Non-pigmented ciliary epithelial cell (primary cell): ENCODE measurements at regions not wholly inside any gene's neighbourhood (a gene's known extent, or its start where the extent isn't known, plus 50 kb on each side); places are given as distances from the start of the nearest gene placed in this dataset.

Experiments used
- DNase-seq: peaks from one replicate; pipeline ENCODE4 v3.0.0-alpha.2; 2010; ENCODE audit warnings: low read depth

DNA sequence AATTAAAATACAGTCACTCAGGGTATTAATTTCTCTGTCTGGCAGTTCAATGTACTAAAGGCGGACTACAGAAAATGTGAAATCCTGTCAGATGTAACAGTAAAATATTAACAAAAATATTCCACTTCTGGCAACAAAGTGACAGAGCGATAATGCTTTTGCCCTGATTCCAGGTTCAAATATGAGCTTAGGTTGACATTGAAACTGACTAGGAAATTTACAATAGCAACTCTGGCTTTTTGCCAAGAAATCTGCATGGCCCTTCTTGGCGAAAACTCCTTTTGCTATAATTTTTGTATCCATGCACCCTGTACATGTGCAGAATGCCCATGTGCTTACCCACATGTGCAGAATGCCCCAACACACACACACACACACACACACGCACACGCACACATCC, 552.2 kb downstream of the MDFIC start:
- DNase-seq: no peak

DNA sequence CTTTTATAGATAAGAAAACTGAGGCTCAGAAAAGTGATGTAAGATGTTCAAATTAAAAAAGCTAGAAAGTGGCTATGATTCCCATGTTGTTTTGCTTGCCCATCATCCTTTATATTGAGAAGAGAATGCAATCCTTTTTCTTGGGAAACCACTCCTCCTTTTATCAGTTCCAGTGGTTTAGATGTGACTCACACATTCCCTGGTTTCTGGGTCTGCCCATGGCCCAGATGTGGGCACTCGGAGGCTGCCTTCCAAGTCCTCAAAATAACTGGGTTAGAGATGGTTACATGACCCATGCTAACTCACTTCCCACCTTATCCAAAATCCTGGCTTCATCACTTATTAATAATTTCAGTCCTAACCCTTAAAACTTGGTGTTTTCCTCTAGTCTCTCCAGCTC, 550.0 kb downstream of the MDFIC start:
- no peak for DNase-seq

DNA sequence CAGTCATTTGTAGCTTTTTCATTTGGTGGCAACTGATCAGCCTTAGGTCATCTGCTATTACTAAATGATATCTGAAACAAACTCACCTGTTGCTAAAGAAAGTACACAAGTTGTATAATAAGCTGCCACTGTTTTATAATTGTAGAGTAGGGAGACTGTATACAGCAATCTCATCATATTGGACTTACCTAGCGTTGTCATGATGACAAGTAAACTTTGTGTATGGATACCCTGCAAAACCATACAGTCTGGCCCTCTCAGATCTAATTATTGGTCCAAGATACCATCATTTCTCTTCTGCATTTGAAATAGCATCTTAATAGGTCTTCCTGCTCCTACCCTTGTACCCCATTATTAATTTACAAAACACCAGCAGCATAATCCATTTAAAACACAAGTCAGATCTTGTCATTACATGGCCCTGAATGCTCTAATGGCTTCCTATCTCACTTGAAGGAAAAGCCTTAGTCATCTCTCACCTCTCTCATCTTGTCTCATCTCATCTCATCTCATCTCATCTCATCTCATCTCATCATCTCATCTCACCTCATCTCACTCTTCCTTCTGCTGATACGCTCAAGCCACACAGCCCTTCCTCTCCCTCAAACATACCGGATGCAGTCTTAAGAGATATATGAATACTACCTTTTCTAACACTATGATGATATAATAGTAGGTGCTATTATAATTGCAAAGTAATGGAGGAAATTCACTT, 540.6 kb downstream of the MDFIC start:
- no peak for DNase-seq

DNA sequence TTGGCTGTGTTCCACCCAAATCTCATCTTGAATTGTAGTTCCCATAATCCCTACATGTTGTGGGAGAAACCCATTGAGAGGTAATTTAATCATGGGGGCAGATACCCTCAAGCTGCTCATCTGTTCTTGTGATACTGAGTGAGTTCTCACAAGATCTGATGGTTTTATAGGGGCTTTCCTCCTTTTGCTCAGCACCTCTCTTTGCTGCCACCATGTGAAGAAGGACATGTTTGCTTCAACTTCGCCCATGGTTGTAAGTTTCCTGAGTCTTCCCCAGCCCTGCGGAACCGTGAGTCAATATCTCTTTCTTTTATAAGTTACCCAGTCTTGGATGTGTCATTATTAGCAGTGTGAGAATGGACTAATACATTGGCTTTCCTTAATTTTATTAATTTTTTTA, 527.8 kb downstream of the MDFIC start:
- no peak for DNase-seq

- no peak for DNase-seq
These were observed 525.6 kb downstream of the MDFIC start for GRCh38 chr7:115447495-115447894.

DNA sequence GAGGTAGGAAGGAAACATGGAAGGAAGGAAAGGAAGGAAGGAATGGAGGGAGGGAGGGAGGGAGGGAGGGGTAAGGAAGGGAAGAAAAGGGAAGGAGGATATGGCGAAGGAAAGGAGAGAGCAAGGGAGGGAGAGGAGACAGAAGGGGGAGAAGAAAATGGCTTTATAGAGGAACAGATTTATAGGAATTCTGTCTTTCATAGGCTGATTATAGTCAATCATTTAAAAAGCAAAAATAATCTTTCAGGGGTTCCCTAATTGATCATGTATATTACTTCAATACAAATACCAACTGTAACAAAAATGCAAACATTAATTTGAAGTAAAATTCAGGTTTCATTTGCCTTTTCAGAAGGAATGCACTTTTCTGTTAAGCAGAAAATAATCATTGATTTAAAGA, 519.1 kb downstream of the MDFIC start:
- DNase-seq: no peak

DNA sequence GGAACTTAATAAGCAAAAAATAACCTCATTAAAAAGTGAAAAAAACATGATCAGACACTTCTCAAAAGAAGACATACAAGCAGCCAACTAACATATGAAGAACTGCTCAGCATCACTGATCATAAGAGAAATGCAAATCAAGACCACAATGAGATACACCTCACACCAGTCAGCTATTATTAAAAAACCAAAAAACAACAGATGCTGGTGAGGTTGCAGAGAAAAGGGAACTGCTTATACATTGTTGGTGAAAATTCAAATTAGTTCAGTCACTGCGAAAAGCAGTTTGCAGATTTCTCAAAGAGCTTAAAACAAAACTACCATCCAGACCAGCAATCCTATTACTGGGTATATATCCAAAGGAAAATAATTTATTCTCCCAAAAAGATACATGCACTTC, 513.3 kb downstream of the MDFIC start:
- DNase-seq: no peak

DNA sequence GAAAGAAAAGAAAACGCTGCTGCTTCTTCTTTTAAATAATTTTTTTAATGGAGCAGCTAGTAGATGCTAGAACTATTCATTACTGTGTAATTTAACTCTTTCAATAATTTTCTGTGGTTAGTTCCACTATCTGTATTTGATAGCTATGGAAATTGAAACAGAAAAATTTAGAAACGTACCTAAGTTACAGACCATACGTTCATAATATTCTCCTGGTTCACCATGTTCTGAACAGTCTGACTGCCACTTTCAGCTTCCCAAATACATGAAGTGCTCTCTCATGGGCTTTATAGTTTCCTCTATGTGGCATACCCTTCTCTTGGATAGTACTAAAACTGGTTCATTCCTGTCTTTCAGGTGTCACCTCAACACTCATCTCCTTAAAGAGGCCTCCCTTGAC, 508.0 kb downstream of the MDFIC start:
- DNase-seq: no peak

GRCh38 chr7:115417662-115418061, 495.8 kb downstream of the MDFIC start:
- no peak for DNase-seq

DNA sequence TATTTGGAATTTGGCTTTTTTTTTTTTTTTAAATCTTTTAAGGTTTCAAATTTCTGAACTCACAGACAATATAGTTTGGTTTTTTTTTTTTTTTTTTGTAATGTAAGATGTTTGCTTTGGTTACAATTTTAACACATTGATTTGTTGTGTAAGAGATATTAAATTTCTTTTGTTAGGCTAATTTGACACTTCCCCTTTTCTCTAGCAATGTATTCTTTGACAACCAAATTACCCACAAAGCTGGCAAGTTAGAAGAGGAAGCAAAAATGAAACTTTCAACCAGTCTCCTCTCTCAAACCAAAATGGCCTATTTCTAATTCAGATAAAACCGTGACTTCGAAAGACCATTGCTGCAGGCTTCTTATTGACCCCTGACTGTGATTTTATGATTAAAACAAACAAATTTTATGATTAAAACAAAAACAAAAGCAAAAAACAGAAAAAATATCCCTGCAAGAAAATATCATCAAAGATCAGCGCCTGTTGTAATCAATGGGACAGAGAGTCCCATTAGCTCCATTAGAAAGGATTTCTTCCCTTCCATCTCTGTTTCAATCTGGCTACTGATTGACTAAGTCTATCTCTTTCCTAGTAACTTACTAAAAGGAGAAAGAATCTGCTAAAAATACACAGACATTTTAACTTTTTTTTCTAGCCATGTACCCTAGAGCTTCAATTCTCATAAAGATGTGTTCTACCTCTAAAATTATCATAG, 489.2 kb downstream of the MDFIC start:
- DNase-seq: no peak

- DNase-seq: no peak
These were observed 488.5 kb downstream of the MDFIC start for GRCh38 chr7:115410434-115410820.

DNA sequence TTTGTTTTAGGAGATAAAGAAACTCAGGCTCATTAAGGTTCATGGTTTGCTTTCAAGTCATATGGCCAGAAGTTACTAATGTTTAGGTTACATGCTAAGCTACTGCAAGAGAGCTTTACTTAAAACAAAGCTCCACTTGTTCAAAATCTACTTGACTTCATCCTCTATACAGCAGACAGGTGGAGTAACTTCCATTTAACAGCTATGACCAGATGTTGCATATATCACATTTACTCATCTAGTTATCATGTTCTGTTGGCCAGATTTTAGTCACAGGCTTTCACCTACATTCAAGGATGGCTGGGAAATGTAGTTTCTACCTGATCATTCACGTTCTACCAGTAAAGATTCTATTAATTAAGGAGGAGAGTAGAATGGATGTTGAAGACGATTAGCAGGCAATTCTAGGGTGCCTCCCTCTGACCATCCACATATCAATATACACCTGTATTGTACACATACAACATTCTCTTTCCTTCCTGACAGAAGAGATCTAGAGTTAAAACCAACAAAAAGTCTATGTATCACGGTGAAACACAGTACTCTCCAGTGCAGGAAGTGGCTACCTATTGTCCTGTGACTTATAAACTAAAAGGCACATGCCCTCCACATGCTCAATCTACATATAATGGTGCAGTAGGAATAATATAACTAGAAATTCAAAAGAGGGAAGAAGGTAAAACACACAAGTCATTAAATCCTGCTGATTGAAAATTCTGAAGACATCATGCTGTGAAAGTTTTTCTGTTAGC, 488.0 kb downstream of the MDFIC start:
- DNase-seq: no peak

GRCh38 chr7:115406219-115406618, 484.3 kb downstream of the MDFIC start:
- no peak for DNase-seq

DNA sequence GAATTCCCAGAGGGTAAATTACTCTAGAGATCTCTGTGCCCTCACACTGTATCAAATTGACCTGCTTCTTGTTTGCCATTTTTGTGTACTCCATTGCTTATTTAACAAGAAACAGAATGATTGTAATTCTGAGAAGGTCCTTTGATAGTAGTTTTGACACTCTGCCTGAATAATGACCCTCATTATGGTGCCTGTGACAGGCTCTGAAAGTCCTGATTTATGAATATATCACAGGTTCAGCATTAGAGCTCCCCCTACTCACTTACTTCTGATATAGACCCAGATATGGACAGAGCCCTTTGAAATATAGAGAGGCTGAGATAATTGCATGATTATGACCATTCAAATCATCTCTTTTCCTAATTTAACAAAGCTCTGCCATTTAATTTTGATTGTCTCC, 465.2 kb downstream of the MDFIC start:
- no peak for DNase-seq

GRCh38 chr7:115379321-115379720, 457.4 kb downstream of the MDFIC start:
- no peak for DNase-seq

- no peak for DNase-seq
These were observed 447.1 kb downstream of the MDFIC start for GRCh38 chr7:115368998-115369397.

DNA sequence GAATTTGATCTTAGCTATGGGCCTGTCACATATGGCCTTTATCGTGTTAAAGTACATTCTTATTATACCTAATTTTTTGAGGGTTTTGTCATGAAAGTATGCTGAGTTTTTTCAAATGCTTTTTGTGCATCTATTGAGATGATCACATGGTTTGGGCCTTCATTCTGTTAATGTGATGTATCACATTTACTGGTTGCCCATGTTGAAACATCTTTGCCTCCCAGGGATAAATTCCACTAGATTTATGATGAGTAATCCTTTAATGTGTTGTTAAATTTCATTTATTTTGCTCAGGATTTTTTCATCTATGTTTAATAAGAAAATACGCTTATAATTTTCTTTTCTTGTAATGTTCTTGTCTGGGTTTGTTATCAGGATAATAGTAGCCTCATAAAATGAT, 442.0 kb downstream of the MDFIC start:
- DNase-seq: no peak

- DNase-seq: no peak
These were observed 438.1 kb downstream of the MDFIC start for GRCh38 chr7:115359955-115360354.

DNA sequence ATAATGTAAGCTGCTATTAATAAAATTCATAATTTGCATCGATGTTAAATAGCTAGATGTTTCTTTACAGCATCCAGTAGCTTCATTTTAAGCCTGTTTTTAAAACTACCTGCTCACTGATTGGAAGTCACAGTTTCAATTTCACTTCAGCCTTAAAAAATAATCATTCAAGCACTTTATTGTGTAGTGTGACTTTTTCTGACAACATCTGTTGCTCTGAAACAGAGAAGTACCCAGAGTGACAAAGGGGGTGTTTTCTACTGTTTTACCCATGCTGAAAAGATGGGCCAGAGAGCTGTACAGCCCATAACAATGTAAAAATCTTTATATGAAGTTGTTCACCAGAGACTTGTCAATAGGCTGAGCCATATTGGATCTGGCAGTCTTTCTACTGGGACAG, 437.2 kb downstream of the MDFIC start:
- no peak for DNase-seq

DNA sequence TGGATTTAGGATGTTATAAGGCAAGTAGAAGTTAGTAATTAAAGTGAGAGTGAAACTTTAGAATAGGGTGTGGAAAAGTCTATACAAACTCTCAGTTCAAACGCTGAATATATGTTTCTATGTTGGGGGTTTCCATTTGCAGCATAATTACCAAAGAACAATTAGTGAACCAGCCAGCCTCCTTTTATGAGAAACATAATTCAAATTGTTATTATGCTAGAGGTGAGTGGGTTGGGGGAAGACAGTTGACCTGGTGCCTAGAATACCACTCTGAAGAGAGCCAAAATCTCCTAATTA, 435.8 kb downstream of the MDFIC start:
- DNase-seq: no peak

DNA sequence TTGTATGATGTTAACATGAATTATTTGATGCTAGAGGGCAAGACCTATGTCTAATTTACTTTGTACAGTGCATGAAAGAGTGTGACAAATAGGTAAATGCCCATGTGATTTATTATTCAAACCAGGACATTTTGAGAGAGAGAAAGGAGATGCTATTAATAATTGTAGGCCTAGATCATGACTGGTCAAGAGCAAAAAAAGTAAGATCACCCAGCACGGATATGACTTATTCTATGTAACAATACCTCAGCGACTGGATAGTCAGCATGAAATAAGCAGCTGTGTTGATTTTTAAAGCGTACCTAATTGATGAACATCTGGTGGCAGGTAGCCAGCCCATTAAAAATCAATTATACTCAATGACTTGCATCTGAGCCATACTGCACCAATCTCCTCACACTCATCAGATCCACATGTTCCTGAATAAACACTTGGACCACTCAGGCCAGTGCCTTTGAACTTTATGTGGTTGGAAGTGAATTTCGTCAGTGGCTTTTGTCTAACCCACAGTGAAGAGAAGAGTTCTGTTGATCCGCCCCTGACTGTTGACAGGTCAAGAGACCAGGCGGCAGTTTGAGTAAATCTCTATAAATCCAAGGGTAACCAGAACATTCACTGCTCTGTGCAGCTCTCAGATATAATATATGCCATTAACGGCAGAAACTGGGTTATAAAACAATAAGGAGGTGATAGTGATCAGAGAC, 435.3 kb downstream of the MDFIC start:
- DNase-seq: no peak

- no peak for DNase-seq
These were observed 434.3 kb downstream of the MDFIC start for GRCh38 chr7:115356139-115356746.
